ENCODE measurements at regions not wholly inside any gene's neighbourhood (a gene's known extent, or its start where the extent isn't known, plus 50 kb on each side); places are given as distances from the start of the nearest gene placed in this dataset.

GRCh38 chr22:34198976-34199375, 278.7 kb upstream of the LARGE1 start:
- Mint-ChIP-seq H3K36me3 (no peaks in the 10 kb centered on the region), H3K27me3 (peaks cover 5% of the 10 kb centered on the region), H3K4me1 (ENCODE audit: unreplicated experiment) (peaks cover 9% of the 10 kb centered on the region), H3K27ac (no peak overlapping the region), H3K4me3 (no peak overlapping the region), H3K9me3 (no peaks in the 10 kb centered on the region)
- TF ChIP-seq, protein P1, sequence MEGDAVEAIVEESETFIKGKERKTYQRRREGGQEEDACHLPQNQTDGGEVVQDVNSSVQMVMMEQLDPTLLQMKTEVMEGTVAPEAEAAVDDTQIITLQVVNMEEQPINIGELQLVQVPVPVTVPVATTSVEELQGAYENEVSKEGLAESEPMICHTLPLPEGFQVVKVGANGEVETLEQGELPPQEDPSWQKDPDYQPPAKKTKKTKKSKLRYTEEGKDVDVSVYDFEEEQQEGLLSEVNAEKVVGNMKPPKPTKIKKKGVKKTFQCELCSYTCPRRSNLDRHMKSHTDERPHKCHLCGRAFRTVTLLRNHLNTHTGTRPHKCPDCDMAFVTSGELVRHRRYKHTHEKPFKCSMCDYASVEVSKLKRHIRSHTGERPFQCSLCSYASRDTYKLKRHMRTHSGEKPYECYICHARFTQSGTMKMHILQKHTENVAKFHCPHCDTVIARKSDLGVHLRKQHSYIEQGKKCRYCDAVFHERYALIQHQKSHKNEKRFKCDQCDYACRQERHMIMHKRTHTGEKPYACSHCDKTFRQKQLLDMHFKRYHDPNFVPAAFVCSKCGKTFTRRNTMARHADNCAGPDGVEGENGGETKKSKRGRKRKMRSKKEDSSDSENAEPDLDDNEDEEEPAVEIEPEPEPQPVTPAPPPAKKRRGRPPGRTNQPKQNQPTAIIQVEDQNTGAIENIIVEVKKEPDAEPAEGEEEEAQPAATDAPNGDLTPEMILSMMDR (conservative IDR thresholded peaks at IDR 0.05) = no peak
- DNase-seq (ENCODE audit: extremely low spot score, unreplicated experiment) = no peak

DNA sequence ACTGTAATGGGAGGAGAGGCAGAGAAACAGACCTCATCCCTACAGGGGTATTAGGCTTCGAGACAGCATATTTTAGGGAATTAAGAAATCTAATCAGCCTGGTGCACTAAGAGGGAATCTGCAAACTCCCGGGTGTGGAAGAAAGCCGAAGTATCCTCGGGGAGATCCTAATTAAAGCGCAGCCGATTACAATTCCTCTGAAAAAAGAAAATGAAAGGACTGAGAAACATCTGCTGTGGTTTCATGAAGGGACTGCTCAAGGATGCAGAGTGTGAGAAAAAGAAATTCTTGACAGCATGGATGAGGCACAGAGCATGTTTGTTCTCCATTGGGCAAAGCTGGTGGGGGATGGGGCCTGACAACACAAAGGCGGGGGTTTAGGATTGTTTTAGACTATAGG, 290.0 kb upstream of the LARGE1 start:
- peaks cover 4% of the 10 kb centered on the region for H3K27me3 Mint-ChIP-seq
- no peak overlapping the region for H3K27ac Mint-ChIP-seq
- peaks cover 8% of the 10 kb centered on the region for H3K9me3 Mint-ChIP-seq
- DNase-seq (ENCODE audit: extremely low spot score, unreplicated experiment) = no peak
- H3K4me1 Mint-ChIP-seq (ENCODE audit: unreplicated experiment) = no peaks in the 10 kb centered on the region
- TF ChIP-seq, protein P1 (conservative IDR thresholded peaks at IDR 0.05) = no peak
- H3K4me3 Mint-ChIP-seq = no peak overlapping the region
- H3K36me3 Mint-ChIP-seq = no peaks in the 10 kb centered on the region

DNA sequence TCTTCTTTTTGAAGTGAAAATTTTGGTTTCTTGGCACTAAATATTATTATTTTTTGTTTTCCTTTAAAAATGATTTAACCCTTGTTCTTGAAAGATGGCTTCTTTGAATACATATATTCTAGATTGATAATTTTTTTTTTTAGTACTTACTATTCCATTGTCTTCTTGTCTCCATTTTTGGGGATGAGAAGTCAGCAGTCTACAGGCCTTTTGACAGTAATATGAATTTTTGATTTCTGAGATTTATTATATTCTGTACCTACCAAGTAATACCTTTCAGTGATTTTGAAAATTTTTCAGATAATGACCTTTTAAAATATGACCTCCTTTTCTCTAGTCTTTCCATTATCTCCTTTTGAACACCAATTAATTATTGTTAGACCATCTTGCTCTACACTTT, 294.1 kb upstream of the LARGE1 start:
- Mint-ChIP-seq H3K27me3 (peaks cover 4% of the 10 kb centered on the region), H3K36me3 (no peaks in the 10 kb centered on the region), H3K4me3 (no peak overlapping the region), H3K27ac (no peak overlapping the region), H3K4me1 (ENCODE audit: unreplicated experiment) (no peaks in the 10 kb centered on the region), H3K9me3 (peaks cover 12% of the 10 kb centered on the region)
- TF ChIP-seq, protein P1 (conservative IDR thresholded peaks at IDR 0.05) = no peak
- DNase-seq (ENCODE audit: extremely low spot score, unreplicated experiment) = no peak

DNA sequence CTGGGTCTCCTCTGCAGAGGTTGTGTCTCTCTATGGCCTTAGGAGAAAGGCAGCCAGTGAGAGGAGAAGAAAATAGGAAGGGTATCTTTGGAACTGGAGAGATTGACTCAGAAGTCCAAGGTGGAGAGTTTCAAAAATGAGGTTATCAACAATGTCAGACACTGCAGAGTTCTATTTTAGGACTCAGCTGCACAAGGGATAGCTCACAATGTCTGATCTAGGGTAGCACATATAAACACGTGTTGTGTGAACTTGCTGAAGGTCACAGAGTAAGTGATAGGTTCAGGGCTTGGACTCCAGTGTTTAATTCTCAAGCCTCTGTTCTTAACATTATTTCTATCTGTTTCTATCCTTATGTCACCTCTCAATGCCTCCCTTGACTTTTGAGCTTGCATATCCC, 305.0 kb upstream of the LARGE1 start:
- Mint-ChIP-seq H3K4me3 (no peak overlapping the region), H3K27me3 (peaks cover 4% of the 10 kb centered on the region), H3K36me3 (no peaks in the 10 kb centered on the region), H3K4me1 (ENCODE audit: unreplicated experiment) (no peaks in the 10 kb centered on the region), H3K9me3 (no peaks in the 10 kb centered on the region), H3K27ac (no peak overlapping the region)
- no peak for DNase-seq (ENCODE audit: extremely low spot score, unreplicated experiment)
- TF ChIP-seq, protein P1 (conservative IDR thresholded peaks at IDR 0.05) = no peak

- no peak overlapping the region for H3K4me3 Mint-ChIP-seq
- no peaks in the 10 kb centered on the region for H3K36me3 Mint-ChIP-seq
- DNase-seq (ENCODE audit: extremely low spot score, unreplicated experiment) = no peak
- H3K4me1 Mint-ChIP-seq (ENCODE audit: unreplicated experiment) = no peaks in the 10 kb centered on the region
- TF ChIP-seq, protein P1 (conservative IDR thresholded peaks at IDR 0.05) = no peak
- peaks cover 5% of the 10 kb centered on the region for H3K9me3 Mint-ChIP-seq
- peaks cover 12% of the 10 kb centered on the region for H3K27me3 Mint-ChIP-seq
- H3K27ac Mint-ChIP-seq = no peak overlapping the region
Observed at GRCh38 chr22:34236527-34236926, 316.3 kb upstream of the LARGE1 start.

DNA sequence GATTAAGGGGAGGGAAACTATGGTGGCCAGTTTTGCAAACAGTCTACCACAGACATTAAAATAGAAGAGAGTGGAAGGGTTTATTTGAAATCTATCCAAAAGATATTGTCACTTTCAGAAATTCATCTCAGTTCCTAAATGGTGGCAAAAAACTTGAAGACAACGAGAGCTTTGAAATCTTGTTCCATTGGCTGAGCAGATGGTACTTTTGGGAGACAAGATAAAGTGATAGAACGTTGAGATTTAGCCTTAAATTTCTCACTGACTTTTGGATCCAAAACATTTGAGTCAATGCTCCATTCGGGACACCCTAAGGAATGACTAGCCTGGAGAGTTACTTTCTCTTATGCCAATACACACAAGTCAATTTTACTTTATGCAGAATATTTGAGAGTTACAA, 319.1 kb upstream of the LARGE1 start:
- H3K4me1 Mint-ChIP-seq (ENCODE audit: unreplicated experiment) = no peaks in the 10 kb centered on the region
- DNase-seq (ENCODE audit: extremely low spot score, unreplicated experiment) = no peak
- peaks cover 3% of the 10 kb centered on the region for H3K9me3 Mint-ChIP-seq
- TF ChIP-seq, protein P1 (conservative IDR thresholded peaks at IDR 0.05) = no peak
- peaks cover under 1% of the 10 kb centered on the region for H3K27me3 Mint-ChIP-seq
- H3K27ac Mint-ChIP-seq = no peak overlapping the region
- H3K4me3 Mint-ChIP-seq = no peak overlapping the region
- H3K36me3 Mint-ChIP-seq = no peaks in the 10 kb centered on the region
